Stimulated activated CD4-positive, alpha-beta T cell treated with anti-CD3 and anti-CD28 coated beads, Interleukin-1b, Interleukin-23, amount 100 ng/mL, for 48 hours (primary cell): ENCODE measurements at regions not wholly inside any gene's neighbourhood (a gene's known extent, or its start where the extent isn't known, plus 50 kb on each side); places are given as distances from the start of the nearest gene placed in this dataset.
"Not testable (repeated sequence)": the region's sequence is repeated elsewhere in the genome, so short reads cannot be mapped to it uniquely, and the experiment has no call there.

Experiments
- DNase-seq: peaks from one replicate; pipeline ENCODE4 v3.0.0-alpha.2; 2020

- no peak for DNase-seq
These were observed 719.4 kb downstream of the MAT2B start for GRCh38 chr5:164224772-164225171.

DNA sequence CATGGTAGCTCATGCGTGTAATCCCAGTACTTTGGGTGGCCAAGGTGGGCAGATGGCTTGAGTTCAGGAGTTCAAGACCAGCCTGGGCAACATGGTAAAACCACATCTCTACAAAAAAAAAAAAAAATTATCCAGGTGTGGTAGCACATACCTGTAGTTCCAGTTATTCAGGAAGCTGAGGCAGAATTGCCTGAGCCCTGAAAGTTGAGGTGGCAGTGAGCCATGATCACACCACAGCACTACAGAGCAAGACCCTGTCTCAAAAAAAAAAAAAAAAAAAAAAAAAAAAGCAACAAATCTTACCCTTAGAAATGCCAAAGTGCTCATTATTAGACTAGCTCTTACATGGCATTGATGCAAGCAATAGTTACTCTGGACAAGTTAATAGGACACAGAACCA is 724.9 kb downstream of the MAT2B start:
- DNase-seq: no peak

GRCh38 chr5:164233791-164234190 is 728.4 kb downstream of the MAT2B start:
- DNase-seq: no peak

DNA sequence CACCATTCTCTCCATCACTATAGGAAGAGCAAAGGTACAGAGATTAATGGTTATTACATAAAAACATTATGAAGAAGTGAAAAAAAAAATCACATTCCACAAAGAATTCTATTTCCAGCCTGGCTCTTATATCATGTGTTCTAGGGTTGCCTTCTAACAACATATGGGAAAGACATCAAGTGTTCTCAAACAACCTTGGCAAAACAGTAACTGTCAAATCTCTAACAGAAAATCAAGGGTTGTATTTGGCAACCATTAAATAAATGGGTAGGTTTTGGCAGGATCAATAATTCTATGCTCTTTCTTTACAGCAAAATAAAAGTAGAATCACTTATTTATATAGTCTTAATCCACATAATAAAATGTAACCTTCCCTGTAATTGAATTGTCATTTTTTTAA is 728.9 kb downstream of the MAT2B start:
- no peak for DNase-seq

- no peak for DNase-seq
These were observed 730.0 kb downstream of the MAT2B start for GRCh38 chr5:164235300-164235891.

DNA sequence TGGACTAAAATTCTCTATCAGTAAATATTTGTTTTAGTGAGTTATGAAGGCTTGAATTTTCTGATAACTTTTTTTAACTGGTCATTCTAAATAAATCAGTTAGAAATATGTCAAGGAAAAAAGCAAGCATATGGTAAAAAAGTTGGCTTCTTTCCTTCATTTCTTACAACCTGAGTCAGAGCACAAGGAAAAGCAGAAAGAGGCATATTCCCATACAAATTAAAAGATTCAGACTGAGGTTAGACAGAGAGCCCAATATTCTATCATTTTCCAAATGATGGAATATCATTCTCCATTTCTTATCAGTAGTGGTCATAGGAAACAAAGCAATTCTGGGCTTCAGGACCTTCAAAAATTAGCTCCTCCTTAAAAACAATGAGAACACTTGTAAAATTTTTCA is 732.1 kb downstream of the MAT2B start:
- no peak for DNase-seq

GRCh38 chr5:164251781-164252180 is 746.4 kb downstream of the MAT2B start:
- not testable (repeated sequence) for DNase-seq

GRCh38 chr5:164253764-164254163 is 748.3 kb downstream of the MAT2B start:
- no peak for DNase-seq

DNA sequence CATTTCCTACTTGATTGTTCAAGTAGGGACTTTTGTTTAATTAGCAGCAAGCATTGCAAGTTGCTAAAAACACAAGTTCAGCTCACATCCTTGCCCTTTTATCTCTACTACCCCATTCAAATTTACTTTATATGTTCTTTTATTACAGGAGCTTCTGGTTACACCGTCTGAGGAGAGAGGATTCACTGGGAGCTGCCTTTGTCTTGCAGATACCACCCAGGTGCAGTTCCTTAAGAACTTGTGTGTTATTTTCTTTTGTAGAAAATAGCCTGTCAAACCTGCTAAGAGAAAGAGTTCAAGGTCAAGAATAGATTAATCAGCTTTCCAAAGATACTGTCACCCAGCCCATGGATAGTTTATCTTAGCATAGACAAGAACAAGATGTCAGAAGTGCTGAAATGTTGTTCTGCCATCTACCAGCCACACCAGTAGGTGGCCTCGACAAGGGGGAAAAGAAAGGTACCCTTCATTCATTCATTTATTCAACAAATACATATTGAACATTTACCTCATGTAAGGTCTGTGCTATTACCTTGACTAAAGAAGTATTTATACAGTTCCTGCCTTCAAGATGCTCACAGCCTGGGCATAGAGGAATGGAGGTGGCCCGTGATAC is 750.3 kb downstream of the MAT2B start:
- DNase-seq: no peak

GRCh38 chr5:164256351-164256750 is 750.9 kb downstream of the MAT2B start:
- no peak for DNase-seq

DNA sequence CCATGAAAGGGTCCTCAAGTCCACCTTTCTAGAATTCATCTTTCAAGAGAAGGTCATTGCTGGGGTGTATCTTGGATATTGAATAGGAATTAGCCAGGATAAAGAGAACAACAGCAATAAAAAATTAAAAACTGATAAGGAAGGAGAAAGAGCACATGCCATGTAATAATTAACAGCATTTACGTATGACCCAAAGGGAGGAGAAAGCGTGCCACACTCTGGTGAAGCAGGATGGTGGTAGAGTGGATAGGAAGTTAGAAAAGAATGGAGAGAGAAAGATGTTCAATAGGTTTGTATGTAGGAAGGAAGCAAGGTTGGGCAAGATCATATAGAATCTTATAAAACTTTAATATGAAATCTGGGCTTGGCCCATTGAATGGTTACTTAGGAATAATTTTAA is 751.5 kb downstream of the MAT2B start:
- no peak for DNase-seq

DNA sequence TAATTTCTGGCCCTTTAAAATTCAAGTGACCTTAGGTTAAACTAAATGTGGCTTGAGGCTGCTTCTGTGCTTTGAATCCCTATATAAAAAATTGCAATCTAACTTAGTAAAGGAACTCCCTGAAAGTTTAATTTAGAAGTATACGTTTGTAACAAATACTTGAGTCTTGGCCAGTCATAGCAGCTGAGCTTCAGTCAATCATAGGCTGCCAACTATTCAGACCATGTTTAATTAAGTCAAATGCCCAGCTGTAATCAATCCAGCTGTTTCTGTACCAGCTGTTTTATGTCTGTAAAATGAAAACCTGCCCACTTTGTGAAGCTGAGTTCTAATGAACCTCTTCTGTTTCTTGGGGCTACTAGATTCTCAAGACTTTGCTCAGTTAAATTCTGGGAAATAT is 760.1 kb downstream of the MAT2B start:
- no peak for DNase-seq

GRCh38 chr5:164266571-164266970 is 761.2 kb downstream of the MAT2B start:
- no peak for DNase-seq

DNA sequence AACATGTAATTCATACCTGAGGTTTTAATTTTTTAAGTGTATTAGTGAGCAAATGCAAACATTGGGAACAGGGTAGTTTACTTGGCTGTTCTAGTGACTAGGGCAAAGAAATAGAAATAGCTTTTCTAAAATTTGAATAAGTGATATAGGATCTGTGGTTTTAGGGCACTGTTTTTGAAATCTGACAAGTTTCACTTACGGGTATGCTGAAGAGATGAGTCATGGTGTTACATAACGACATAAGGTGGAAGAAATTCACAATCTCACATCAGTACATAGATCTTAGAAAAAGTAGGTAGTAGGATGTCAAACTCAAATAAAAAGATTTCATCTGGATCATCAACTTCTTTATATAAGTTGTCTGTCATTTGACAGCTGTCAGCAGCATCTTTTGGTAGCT is 772.3 kb downstream of the MAT2B start:
- DNase-seq: no peak

DNA sequence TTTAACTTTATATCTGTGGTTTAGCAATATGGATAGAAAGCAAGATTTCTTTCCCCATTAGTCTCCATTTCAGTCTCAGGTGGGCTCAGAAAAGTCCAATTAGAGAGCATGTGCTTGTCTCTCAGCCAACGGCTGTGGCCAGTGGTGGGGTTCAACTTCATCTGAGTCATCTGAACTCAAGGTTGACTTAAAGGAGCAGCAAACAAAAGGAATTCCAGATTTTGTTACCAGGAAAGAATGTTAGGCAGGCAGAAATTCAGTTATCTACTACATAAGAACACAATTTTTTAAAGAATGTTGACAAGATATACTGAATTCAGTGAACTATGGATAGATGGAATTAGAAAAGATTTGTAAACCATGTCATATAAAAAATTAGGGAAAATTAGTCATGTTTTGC is 784.1 kb downstream of the MAT2B start:
- DNase-seq: no peak

- DNase-seq: no peak
These were observed 791.2 kb downstream of the MAT2B start for GRCh38 chr5:164296603-164297080.

- DNase-seq: no peak
These were observed 792.7 kb downstream of the MAT2B start for GRCh38 chr5:164298165-164298564.

- DNase-seq: no peak
These were observed 794.9 kb downstream of the MAT2B start for GRCh38 chr5:164300295-164300694.

DNA sequence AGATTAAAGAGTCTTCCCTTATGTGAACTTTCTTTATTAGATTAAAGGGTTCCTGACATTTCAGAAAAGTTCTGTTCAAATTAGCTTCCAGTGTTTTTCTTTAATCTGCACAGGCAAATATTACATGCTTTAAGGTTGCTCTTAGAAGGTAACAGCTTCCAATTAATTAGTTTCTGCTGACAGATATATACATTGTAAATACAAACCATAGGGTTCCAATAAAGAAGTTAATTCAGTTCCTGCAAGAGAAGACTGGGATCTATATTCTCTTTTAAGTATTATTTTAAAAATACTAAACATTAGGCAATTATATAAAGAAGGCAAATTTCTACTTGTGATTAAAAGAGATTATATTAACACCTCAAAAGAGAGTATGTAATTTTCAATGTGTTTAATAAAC is 795.7 kb downstream of the MAT2B start:
- DNase-seq: no peak

GRCh38 chr5:164301708-164302107 is 796.3 kb downstream of the MAT2B start:
- DNase-seq: no peak

GRCh38 chr5:164302533-164303235 is 797.3 kb downstream of the MAT2B start:
- no peak for DNase-seq

- no peak for DNase-seq
These were observed 798.3 kb downstream of the MAT2B start for GRCh38 chr5:164303646-164304215.

GRCh38 chr5:164306662-164307061 is 801.2 kb downstream of the MAT2B start:
- DNase-seq: no peak

GRCh38 chr5:164312801-164313200 is 807.4 kb downstream of the MAT2B start:
- DNase-seq: no peak
